ENCODE measurements at regions not wholly inside any gene's neighbourhood (a gene's known extent, or its start where the extent isn't known, plus 50 kb on each side); places are given as distances from the start of the nearest gene placed in this dataset.

GRCh38 chr4:83704786-83705185 is 168.9 kb downstream of the GPAT3 start:
- Histone ChIP-seq H3K9me3 (peaks cover 7% of the 10 kb centered on the region), H3K4me3 (no peak overlapping the region), H3K36me3 (ENCODE audit: insufficient read depth in 1 of 2, low read depth in 1 of 2) (no peaks in the 10 kb centered on the region), H3K4me1 (no peaks in the 10 kb centered on the region), H3K27me3 (ENCODE audit: insufficient read depth in 3 of 3, low read length in 2 of 3) (no peaks in the 10 kb centered on the region), H3K27ac (no peak overlapping the region)
- DNase-seq (no peak), ATAC-seq (no peak)
- WGBS, 3 donors: 66 to 73% (median 69%) methylated on average over 2 of the region's 2 CpGs
- no peak for TF ChIP-seq CTCF (IDR thresholded peaks at IDR 0.05)
- intact Hi-C loops (cut with DNase I): no loop called here

- Histone ChIP-seq H3K4me3 (no peak overlapping the region), H3K27me3 (ENCODE audit: insufficient read depth in 3 of 3, low read length in 2 of 3) (no peaks in the 10 kb centered on the region), H3K4me1 (no peaks in the 10 kb centered on the region), H3K9me3 (peaks cover 7% of the 10 kb centered on the region), H3K27ac (no peak overlapping the region), H3K36me3 (ENCODE audit: insufficient read depth in 1 of 2, low read depth in 1 of 2) (no peaks in the 10 kb centered on the region)
- TF ChIP-seq CTCF (IDR thresholded peaks at IDR 0.05): no peak
- no peak for ATAC-seq
- 84 to 90% (median 86%) methylated on average over 1 of the region's 1 CpG for WGBS, 3 donors
- intact Hi-C loops (cut with DNase I): no loop called here
- no peak for DNase-seq
These were observed 167.8 kb downstream of the GPAT3 start for GRCh38 chr4:83703752-83704151.

DNA sequence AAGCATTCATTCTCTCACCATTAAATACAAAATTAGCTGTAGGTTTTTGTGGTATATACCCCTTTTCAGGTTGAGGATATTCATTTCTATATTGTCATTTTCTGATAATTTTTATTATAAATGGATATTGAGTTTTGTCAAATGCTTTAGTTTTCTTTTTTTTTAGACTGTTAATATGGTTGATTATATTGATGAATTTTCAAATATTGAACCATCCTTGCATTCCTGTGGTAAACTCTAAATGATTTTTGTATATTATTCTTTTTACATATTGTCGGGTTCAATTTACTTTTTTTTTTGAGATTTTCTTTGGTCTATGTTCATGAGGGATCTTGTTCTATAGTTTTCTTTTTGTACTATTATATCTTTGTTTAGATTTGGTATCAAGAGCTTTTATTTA is 165.1 kb downstream of the GPAT3 start:
- WGBS, 3 donors: 91 to 97% (median 93%) methylated on average over 1 of the region's 1 CpG
- H3K36me3 ChIP-seq (ENCODE audit: insufficient read depth in 1 of 2, low read depth in 1 of 2): no peaks in the 10 kb centered on the region
- H3K9me3 ChIP-seq: peaks cover 7% of the 10 kb centered on the region
- no peak overlapping the region for H3K27ac ChIP-seq
- peaks cover 0 to 2% (median 0%) of the 10 kb centered on the region in 3 donors for H3K27me3 ChIP-seq (ENCODE audit: insufficient read depth in 3 of 3, low read length in 2 of 3)
- H3K4me3 ChIP-seq: no peak overlapping the region
- intact Hi-C loops (cut with DNase I): no loop called here
- no peak for DNase-seq
- ATAC-seq: no peak
- no peak for TF ChIP-seq CTCF (IDR thresholded peaks at IDR 0.05)
- no peaks in the 10 kb centered on the region for H3K4me1 ChIP-seq

DNA sequence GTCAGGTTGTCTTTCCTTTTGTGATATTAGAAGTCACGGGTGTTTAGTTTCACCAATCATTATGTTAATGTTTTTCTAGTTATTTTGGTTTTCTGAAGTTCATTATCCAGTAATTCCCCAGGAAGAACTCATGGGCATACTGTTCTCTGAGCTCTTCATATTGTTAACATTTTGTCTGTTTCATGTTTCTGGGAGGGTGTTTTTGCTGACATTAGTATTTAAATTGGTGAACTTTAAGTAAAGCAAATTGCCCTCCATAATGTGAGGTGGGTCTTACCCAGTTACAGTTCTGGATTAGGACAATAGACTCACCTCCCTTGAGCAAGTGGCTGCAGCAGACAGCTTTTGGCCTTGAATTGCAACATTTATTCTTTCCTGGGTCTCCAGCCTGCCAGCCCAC is 163.4 kb downstream of the GPAT3 start:
- 62 to 89% (median 87%) methylated on average over 1 of the region's 1 CpG for WGBS, 3 donors
- peaks cover 0 to 2% (median 0%) of the 10 kb centered on the region in 3 donors for H3K27me3 ChIP-seq (ENCODE audit: insufficient read depth in 3 of 3, low read length in 2 of 3)
- H3K9me3 ChIP-seq: peaks cover 7% of the 10 kb centered on the region
- no peak for TF ChIP-seq CTCF (IDR thresholded peaks at IDR 0.05)
- intact Hi-C loops (cut with DNase I): no loop called here
- DNase-seq (no peak), ATAC-seq (no peak)
- no peak overlapping the region for H3K27ac ChIP-seq
- H3K4me3 ChIP-seq: no peak overlapping the region
- H3K36me3 ChIP-seq (ENCODE audit: insufficient read depth in 1 of 2, low read depth in 1 of 2): no peaks in the 10 kb centered on the region
- no peaks in the 10 kb centered on the region for H3K4me1 ChIP-seq

DNA sequence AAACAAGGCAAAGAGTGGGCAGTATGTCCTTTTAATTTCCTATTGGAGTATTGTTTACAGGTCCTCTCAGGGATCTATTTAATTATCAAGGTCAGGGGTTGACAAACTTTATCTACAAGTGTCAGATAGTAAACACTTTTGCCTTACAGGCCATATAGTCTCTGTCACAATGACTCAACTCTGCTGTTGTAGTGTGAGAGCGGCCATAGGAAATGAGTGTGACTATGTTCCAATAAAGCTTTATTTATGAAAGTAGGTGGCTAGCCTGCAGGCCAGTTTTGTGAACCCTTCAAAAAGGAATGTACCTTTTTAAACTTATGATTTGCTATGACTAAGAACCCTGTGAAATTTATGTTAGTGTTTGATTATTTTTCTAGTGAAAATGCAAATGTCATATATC is 156.1 kb downstream of the GPAT3 start:
- TF ChIP-seq CTCF (IDR thresholded peaks at IDR 0.05): no peak
- DNase-seq: no peak
- intact Hi-C loops (cut with DNase I): no loop called here
- Histone ChIP-seq H3K9me3 (no peaks in the 10 kb centered on the region), H3K36me3 (ENCODE audit: insufficient read depth in 1 of 2, low read depth in 1 of 2) (no peaks in the 10 kb centered on the region), H3K4me1 (no peaks in the 10 kb centered on the region), H3K27ac (no peak overlapping the region), H3K27me3 (ENCODE audit: insufficient read depth in 3 of 3, low read length in 2 of 3) (no peaks in the 10 kb centered on the region), H3K4me3 (no peak overlapping the region)
- WGBS, 3 donors: 90 to 100% (median 91%) methylated on average over 1 of the region's 1 CpG
- ATAC-seq: no peak

Measured in psoas muscle (tissue), 7 donors.